Skin epidermis (tissue), 12 donors: ENCODE measurements at regions not wholly inside any gene's neighbourhood (a gene's known extent, or its start where the extent isn't known, plus 50 kb on each side); places are given as distances from the start of the nearest gene placed in this dataset.

Source experiments
- H3K27ac ChIP-seq, 21 experiments: fragments of 200-600 bp; sonication (generic) in 11 of 21; one replicate each; pipeline ENCODE4 v1.5.0; 2020; ENCODE audit warnings: mild to moderate bottlenecking in 3 of 21, inconsistent platforms in 2 of 21, moderate library complexity in 2 of 21
- H3K4me3 ChIP-seq, 7 experiments: fragments of 200-600 bp; sonication (generic) in 2 of 7; one replicate each; pipeline ENCODE4 v1.5.0; 2020; ENCODE audit warnings: inconsistent platforms in 2 of 7, mild to moderate bottlenecking in 2 of 7, moderate library complexity in 1 of 7

- no peak overlapping the region for H3K4me3 ChIP-seq
Measured at GRCh38 chr14:87465770-87466169, 527.2 kb downstream of the GALC start.

GRCh38 chr14:87461704-87462103 is 531.3 kb downstream of the GALC start:
- Histone ChIP-seq H3K27ac (no peak overlapping the region), H3K4me3 (no peak overlapping the region)

More at GRCh38 chr14:87465770-87466169, 527.2 kb downstream of the GALC start:
- H3K27ac ChIP-seq, result no peak overlapping the region

GRCh38 chr14:87457720-87458119 is 535.3 kb downstream of the GALC start:
- H3K4me3 ChIP-seq, result no peak overlapping the region
- H3K27ac ChIP-seq, result no peak overlapping the region

DNA sequence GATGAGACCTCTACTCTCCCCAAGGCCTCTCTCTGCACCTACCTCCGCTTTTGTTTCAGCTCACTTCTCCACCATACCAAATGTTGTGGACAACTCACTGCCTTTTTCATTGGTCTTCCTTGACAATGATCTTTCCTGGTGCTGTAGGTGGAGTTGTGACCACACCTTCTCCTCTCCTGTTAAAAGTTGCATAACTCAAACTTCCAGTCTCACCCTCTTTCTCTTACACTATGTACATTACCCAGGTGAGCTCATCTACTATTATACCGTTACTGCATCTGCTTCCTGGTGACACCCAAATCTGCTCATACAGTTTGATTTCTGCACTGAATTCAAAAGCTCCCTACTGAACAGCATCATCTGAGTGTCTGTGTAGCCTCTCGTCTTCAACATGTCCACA is 542.8 kb downstream of the GALC start:
- no peak overlapping the region for H3K4me3 ChIP-seq

DNA sequence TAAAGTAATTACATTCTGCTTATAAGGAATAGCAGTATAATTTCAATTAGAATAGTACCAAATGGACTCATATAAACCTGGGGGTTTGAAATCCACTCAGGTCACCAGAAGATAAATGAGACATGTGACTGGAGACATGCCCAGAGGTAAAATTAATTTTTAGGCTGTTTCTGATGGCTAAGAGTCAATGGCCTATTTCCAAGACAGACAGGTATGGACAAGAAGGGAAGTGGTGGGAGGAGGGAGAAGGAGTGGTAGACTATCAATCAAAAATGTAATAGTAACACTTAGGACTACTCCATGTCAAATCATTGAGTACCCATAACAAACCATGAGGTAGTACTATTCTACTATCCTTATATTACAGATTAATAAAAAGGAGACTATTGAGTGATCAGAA is 544.0 kb downstream of the GALC start:
- Histone ChIP-seq H3K4me3 (no peak overlapping the region), H3K27ac (no peak overlapping the region)

More for the DNA sequence above, 542.8 kb downstream of the GALC start:
- no peak overlapping the region for H3K27ac ChIP-seq

DNA sequence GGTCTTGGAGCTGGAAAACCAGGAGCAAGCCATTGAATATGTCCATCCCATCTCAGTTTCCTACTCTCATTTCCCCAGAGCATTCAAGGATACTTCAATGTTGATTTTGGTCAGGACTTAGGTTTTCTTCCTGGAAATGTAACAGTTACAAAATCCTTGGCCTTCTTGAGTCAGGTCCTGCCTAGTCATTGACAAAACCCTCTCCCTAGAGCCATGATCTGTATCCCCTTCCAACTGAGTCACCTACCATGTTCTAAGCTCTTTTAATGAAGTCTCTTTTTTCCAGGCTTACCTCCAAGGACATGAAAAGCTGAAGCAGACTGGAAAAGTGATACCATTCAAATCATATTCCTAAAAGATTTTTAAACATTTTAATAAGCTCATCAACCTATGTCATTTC is 549.2 kb downstream of the GALC start:
- H3K4me3 ChIP-seq, result no peak overlapping the region
- no peak overlapping the region for H3K27ac ChIP-seq

- no peak overlapping the region for H3K27ac ChIP-seq
- H3K4me3 ChIP-seq, result no peak overlapping the region
Measured at GRCh38 chr14:87443039-87443438, 549.9 kb downstream of the GALC start.

- H3K4me3 ChIP-seq, result no peak overlapping the region
Measured at GRCh38 chr14:87437158-87437557, 555.8 kb downstream of the GALC start.

DNA sequence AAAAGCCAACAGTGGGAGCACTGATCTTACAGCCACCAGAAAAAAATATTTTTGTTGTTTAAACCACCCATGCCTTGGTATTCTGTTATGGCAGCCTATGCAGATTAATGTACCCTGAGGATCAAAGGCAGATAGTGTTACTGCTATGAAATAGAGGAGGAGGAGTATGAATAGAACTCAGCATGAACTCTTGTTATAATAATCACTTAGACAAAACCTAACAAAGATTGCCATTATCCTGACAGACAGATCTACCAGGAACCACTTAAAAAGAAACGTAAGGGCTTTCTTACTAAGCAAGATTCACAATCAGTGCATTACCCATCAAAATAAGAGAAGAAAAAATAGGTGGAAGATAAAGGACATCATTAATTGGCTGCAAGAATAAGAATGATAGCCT is 558.3 kb downstream of the GALC start:
- Histone ChIP-seq H3K27ac (no peak overlapping the region), H3K4me3 (no peak overlapping the region)

More at GRCh38 chr14:87437158-87437557, 555.8 kb downstream of the GALC start:
- no peak overlapping the region for H3K27ac ChIP-seq

DNA sequence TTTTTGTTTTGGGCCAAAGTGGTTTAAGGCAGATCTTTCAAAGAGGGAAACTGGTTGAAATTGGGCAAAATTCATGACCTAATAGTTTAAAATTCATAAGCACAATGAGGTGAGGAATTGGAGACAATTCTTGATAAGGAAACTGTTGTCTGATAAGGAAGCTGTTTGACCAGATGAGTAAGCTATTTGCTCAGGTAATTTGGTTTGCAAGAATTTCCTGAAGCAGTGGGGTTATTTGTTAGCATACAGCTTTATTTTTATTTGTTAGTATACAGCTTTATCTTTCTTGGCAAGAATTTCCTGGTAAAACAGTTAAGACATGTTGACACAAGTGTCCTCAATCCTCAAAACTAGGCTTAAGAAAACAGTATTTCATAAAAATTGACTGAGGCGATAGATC is 559.0 kb downstream of the GALC start:
- H3K27ac ChIP-seq, result no peak overlapping the region
- no peak overlapping the region for H3K4me3 ChIP-seq

- Histone ChIP-seq H3K27ac (no peak overlapping the region), H3K4me3 (no peak overlapping the region)
Measured at GRCh38 chr14:87432698-87433097, 560.3 kb downstream of the GALC start.

DNA sequence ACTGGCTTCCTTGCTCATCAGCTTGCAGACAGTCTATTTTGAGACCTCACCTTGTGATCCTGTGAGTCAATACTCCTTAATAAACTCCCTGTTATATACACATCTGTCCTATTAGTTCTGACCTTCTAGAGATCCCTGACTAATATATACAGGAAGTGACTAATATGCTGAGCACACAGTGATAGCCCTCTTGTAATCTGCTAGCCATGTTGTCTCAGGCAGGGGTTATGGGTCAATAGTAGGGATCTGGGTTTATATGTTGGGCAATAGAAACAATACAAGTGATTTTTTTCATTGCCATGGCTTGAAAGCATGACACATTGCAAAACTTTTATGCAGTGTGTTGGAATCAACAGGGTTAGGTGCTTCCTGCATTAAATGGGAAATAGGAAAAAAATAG is 562.2 kb downstream of the GALC start:
- Histone ChIP-seq H3K4me3 (no peak overlapping the region), H3K27ac (no peak overlapping the region)

GRCh38 chr14:87430214-87430613 is 562.8 kb downstream of the GALC start:
- no peak overlapping the region for H3K27ac ChIP-seq
- no peak overlapping the region for H3K4me3 ChIP-seq

- no peak overlapping the region for H3K4me3 ChIP-seq
- H3K27ac ChIP-seq, result no peak overlapping the region
Measured at GRCh38 chr14:87419925-87420324, 573.1 kb downstream of the GALC start.

GRCh38 chr14:87411370-87411769 is 581.6 kb downstream of the GALC start:
- Histone ChIP-seq H3K4me3 (no peak overlapping the region), H3K27ac (no peak overlapping the region)

GRCh38 chr14:87409393-87409792 is 583.6 kb downstream of the GALC start:
- H3K4me3 ChIP-seq, result no peak overlapping the region
- H3K27ac ChIP-seq, result no peak overlapping the region

DNA sequence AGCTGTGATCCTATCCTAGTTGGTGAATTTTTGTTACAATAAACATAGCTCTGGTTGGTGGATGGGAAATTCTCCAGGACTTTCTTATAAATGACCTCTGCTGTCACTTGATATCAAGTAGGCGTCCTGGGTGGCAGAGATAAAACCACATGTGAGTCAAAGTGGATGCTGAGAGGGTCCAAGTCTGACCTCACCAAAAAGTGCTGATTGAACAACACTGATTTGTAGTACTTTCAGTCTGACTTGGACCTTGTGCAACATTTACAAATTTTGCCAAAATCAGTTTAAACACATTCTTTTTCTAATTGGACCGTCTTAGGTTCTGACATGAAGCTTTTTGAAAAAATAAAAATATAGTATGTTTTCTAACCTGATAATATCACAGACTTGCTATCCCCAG is 585.6 kb downstream of the GALC start:
- no peak overlapping the region for H3K27ac ChIP-seq
- no peak overlapping the region for H3K4me3 ChIP-seq

- no peak overlapping the region for H3K4me3 ChIP-seq
- no peak overlapping the region for H3K27ac ChIP-seq
Measured at GRCh38 chr14:87405563-87405962, 587.4 kb downstream of the GALC start.

GRCh38 chr14:87397499-87397898 is 595.5 kb downstream of the GALC start:
- no peak overlapping the region for H3K4me3 ChIP-seq
- H3K27ac ChIP-seq, result no peak overlapping the region

DNA sequence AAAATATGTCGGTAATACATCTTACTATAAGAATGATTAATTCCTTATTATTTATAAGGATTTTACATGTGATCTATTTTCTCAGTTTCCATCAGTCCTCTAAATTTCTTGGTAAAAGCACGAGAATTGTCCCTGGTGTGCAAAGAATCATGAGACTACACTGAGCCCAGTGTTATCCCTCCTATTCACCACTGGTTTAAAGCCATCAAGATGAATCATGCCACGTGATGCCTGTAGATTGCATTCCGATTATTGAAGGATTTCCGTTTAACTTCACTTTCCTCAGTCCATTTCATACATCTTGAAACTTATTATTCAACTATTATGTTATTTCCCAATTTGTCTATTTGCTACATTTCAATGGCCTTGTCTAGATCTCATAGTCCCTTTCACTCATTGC is 601.9 kb downstream of the GALC start:
- Histone ChIP-seq H3K4me3 (no peak overlapping the region), H3K27ac (no peak overlapping the region)

DNA sequence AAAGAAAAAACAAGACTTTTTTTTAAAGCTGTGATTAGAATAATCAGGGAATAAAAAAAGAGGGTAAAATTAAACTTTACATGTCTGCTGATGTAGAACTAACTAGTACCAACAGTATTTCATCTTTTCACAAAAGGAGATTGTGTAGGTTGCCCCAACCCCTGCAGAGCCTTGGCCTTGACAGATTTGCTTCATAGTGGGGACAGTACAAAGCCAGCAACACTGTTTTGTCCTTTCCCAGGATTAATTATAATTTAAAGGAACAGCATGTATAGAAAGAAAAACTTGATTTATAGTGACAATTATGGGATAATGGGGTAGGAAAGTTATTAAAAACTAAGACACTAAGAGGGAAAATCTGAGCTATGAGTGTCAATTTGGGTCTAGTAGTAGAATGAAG is 604.0 kb downstream of the GALC start:
- Histone ChIP-seq H3K27ac (no peak overlapping the region), H3K4me3 (no peak overlapping the region)

- H3K4me3 ChIP-seq, result no peak overlapping the region
- H3K27ac ChIP-seq, result no peak overlapping the region
Measured at GRCh38 chr14:87387806-87388205, 605.2 kb downstream of the GALC start.

GRCh38 chr14:87386524-87386923 is 606.5 kb downstream of the GALC start:
- no peak overlapping the region for H3K4me3 ChIP-seq
- no peak overlapping the region for H3K27ac ChIP-seq
